HG03066 (cell line): ENCODE measurements at regions not wholly inside any gene's neighbourhood (a gene's known extent, or its start where the extent isn't known, plus 50 kb on each side); places are given as distances from the start of the nearest gene placed in this dataset.
"Not testable (repeated sequence)": the region's sequence is repeated elsewhere in the genome, so short reads cannot be mapped to it uniquely, and the experiment has no call there.

Source experiments
- ATAC-seq: cut with Tn5 transposase; IDR thresholded peaks from one replicate; pipeline ENCODE4 v1.9.1; 2021; ENCODE audit warnings: low read depth; ENCODE audit not compliant: unreplicated experiment

DNA sequence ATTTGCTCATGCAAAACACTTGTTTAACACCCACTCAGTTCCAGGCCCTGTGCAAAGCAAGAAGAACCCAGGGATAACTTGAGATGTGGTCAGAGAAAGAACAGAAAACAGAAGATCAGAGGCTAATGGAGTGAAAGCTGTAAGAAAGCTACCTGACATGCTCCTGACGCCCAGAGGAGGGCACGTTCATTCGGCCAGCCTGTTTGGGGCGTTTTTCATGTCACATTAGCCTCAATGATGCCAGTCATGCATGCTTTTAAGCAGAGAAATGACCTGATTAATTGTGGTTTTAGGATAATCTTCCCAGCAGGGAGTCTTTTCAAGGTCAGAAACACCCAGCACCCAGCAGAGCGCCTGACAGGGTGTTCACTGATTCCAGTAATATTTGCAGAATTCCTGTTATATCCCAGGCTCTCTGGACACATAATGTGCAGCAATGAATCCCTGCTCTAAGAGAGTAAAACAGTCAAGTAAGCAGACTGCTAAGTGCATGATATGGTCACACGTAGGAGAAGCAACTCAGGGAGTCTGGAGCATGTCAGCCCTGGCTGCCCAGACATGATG lies 320.0 kb downstream of the LRATD1 start:
- no peak for ATAC-seq

DNA sequence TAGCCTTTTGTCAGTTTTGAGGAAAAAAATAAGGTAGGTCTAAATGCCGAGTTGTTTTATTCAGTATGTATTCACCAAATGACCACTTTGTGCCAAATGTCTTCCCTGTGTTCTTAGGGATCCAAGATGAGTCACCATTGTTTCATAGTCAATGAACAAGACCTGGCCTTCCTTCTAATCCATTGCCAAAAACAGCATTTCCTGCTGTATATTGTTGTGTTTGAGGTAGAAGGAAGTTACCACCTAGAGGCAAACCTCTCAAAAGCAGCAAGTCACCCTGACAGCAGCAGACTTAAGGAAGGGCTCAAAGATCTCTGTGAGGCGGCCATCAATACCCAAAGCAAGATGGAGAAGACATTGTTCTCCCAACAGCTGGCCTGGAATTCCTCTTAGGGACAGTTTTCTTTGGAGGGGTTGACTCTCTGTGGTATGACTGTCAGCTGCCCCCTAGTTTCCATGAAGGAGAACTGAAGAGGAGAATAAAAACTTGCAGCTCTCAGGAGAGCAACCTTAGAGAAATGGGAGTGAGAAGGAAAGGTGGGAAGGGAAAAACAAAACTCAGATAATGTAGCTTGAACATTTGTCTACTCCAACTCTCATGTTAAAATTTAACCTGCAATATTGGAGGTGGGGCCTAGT lies 328.3 kb downstream of the LRATD1 start:
- no peak for ATAC-seq

- no peak for ATAC-seq
Observed at GRCh38 chr2:14967729-14968128, 335.2 kb downstream of the LRATD1 start.

GRCh38 chr2:14975381-14975780 lies 342.9 kb downstream of the LRATD1 start:
- ATAC-seq = no peak

- no peak for ATAC-seq
Observed at GRCh38 chr2:14977021-14977420, 344.5 kb downstream of the LRATD1 start.

GRCh38 chr2:14978845-14979244 lies 346.3 kb downstream of the LRATD1 start:
- no peak for ATAC-seq

- no peak for ATAC-seq
Observed at GRCh38 chr2:14982790-14983189, 350.3 kb downstream of the LRATD1 start.

DNA sequence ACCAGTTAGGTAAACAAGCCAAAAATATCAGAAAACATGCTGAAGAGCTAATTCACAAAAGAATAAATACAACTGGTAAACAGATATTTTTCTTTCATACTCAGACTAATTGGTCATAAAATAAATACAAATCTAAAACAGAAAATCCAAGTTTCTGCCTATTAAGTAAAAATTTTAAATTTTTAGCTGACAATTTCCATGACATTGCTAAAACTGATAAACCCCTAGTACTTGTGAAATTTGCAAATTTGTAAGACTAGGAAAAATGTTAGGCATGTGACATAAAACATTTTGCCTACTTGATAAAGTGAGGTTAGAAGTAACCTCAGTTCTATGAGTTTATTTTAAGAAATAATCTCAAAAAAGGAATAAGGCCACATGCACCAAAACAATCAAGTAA lies 356.1 kb downstream of the LRATD1 start:
- no peak for ATAC-seq

DNA sequence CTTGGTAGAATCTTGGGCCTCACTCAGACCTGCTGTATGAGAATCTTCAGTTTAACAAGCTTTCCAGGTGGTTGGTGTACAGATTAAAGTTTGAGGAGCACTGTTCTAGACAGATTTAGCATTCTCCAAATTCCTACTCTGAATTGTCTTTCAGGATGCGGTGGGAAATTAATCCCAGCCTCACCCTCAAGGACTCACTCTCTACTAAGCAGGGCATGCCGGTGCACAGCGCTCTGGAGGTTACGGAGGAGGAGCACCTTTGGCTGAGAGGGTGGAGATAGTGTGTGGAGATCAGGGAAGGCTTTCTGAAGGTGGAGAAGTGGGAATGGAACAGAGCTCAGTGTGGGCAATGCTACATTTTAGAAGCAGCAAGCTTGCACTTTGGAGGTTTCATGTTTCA lies 359.2 kb downstream of the LRATD1 start:
- ATAC-seq = no peak

DNA sequence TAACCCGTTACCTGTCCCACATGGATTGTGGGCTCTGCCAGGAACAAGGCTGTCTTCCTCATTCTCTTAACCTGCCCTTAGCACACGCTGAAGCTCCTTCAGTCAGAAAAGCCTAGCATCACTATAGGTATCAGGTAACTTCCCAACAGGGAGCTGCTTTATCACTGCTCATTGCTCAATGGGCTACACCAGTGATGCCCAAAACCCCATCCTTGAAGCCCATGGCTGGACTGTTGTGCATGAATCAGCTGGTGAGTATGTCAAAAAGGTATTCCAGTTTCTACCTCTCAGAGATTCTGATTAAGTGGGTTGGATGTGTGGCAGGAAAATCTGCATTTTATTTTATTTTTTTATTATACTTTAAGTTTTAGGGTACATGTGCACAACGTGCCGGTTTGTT lies 362.2 kb downstream of the LRATD1 start:
- no peak for ATAC-seq

- no peak for ATAC-seq
Observed at GRCh38 chr2:14996351-14997014, 364.0 kb downstream of the LRATD1 start.

DNA sequence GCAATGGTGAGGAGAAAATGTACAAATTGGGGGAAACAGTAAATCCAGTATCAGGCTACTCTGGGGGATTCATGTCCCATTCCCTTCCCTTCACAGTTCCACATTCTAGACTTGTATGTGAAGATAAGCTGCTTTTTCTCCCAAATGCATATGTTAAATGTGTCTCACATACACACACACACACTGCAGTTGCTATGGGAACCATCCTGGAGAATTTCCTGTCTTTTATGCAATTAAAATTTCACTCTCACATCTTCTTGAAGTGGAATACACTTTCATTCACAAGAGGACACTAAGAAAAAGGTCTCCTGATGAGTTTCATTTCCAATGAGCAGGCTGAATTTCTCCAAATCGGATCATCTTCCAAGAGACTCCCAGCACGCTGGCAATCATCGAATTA lies 366.0 kb downstream of the LRATD1 start:
- no peak for ATAC-seq

DNA sequence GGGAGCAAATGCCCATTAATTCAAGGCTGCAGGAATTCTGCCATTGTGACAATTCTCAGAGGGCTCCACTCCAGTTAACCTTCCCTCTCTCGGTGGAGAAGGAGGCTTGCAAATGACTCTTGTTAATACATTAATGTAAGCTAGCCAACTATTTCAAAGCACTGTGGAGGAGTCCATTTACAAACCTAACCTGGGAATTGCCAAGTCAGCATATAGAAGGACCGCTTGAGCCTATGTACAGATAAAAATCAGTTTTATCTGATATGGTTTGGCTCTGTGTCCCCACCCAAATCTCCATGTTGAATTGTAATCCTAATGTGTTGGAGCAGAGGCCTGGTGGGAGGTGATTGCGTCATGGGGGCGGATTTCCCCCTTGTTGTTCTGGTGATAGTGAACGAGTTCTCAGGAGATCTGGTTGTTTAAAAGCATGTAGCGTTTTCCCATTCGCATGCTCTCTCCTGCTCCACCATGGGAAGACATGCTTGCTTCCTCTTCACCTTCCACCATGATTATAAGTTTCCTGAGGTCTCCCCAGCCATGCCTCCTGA lies 366.7 kb downstream of the LRATD1 start:
- no peak for ATAC-seq

DNA sequence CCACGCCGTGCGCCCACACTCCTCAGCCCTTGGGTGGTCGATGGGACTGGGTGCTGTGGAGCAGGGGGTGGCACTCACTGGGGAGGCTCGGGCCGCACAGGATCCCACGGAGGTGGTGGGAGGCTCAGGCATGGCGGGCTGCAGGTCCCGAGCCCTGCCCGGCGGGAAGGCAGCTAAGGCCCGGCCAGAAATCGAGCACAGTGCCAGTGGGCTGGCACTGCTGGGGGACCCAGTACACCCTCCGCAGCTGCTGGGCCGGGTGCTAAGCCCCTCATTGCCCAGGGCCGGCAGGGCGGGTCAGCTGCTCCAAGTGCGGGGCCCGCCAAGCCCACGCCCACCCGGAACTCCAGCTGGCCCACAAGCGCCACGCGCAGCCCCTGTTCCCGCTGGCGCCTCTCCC lies 370.0 kb downstream of the LRATD1 start:
- ATAC-seq = not testable (repeated sequence)

DNA sequence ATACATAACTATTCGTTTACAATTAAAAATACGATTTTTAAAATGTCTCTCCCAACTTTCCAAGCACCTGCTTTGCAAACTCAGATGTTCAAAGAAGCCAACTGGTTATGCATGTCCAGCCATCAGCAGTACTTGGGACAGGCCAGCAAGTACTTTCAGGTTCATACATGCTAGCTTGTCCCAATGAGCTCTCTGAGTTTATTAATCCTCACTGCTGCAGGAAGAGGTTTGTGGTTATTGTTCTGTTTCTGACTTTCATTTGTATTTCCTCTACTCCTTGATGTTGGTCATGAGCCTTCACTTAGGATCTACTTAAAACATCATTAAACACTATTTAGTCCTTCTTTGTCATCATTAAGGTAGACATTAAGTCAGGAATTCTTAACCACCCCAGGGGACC lies 374.1 kb downstream of the LRATD1 start:
- no peak for ATAC-seq

GRCh38 chr2:15009681-15010080 lies 377.2 kb downstream of the LRATD1 start:
- ATAC-seq = no peak

- no peak for ATAC-seq
Observed at GRCh38 chr2:15010346-15010745, 377.8 kb downstream of the LRATD1 start.

DNA sequence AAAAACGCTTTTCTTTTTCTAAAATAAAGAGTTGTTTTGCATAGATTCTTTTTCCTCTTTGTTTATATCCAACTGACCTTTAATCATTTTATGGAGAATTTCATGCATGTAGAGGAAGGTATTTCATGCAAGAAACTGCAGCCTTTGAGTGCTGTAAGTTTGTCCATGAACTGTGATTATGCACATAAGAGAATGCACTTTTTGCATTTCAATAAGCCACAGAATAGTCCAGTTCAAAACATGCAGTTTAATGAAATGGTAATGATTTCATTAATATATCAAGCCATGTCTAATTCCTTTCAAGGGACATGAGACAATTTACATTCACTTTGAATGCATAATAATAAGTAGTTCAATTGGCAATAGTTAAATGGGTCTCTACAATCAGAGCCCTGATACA lies 386.3 kb downstream of the LRATD1 start:
- ATAC-seq = no peak

- no peak for ATAC-seq
Observed at GRCh38 chr2:15023221-15023620, 390.7 kb downstream of the LRATD1 start.

DNA sequence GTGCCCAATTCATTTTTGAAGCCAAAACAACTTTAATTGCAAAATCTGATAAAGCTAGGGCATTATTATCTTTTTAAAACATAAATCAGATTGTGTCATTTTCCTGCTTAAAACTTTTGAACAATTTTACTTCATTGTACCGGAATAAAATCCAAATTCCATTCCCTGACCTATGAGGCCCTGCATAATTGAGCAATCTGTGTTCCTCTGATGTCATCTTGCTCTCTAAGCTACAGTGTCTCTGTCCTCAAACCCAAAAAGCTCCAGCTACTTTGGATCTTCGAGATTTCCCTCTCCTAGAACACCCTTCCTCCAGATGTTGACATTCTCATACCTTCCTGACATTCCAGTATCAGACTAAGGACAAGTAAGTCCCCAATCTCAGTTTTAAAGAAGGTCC lies 395.9 kb downstream of the LRATD1 start:
- no peak for ATAC-seq

GRCh38 chr2:15031745-15032240 lies 399.3 kb downstream of the LRATD1 start:
- peak; percentile 87 for ATAC-seq

DNA sequence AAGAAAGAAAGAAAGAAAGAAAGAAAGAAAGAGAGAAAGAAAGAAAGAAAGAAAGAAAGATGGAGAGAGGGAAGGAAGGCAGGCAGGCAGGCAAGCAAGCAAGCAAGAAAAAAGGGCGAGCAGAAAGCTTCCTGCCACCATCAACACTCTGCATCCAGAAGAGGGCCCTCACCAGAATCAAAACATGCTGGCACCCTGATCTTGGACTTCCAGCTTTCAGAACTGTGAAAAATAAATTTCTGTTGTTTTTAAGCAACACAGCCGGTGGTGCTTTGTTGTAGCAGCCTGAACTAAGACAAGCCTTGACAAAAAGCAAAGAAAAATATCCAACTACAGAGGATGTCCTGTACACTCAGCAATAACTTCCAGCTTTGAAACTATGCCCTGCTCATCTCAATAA lies 401.7 kb downstream of the LRATD1 start:
- ATAC-seq = no peak
